B cell (primary cell): ENCODE measurements at regions not wholly inside any gene's neighbourhood (a gene's known extent, or its start where the extent isn't known, plus 50 kb on each side); places are given as distances from the start of the nearest gene placed in this dataset.
"Not testable (repeated sequence)": the region's sequence is repeated elsewhere in the genome, so short reads cannot be mapped to it uniquely, and the experiment has no call there.

Experiments used
- ATAC-seq: fragments of 200-7000 bp; cut with Tn5 transposase; one replicate; pipeline ENCODE4 v1.10.0; 2021; ENCODE audit warnings: low read depth, mild to moderate bottlenecking, moderate number of reproducible peaks, moderate library complexity
- CTCF ChIA-PET: fragments of 350-600 bp; sonication (Branson Sonifier 250); formaldehyde crosslinking; loops from one replicate; lab custom pipeline; 2021; ENCODE audit warnings: antibody characterized with exemption, inconsistent platforms; lab: Charles Lee
- POLR2A ChIA-PET: fragments of 350-600 bp; sonication (Branson Sonifier 250); formaldehyde crosslinking; loops from one replicate; lab custom pipeline; 2021; ENCODE audit warnings: antibody characterized with exemption; lab: Charles Lee
- DNase-seq: peaks from one replicate; pipeline ENCODE4 v3.0.0; 2013
- H2AFZ ChIP-seq: 2 replicates; pipeline ENCODE4 v1.6.1; 2012; ENCODE audit warnings: mild to moderate bottlenecking, low read depth, low read length; ENCODE audit not compliant: insufficient read depth, poor library complexity, severe bottlenecking
- H3K27ac ChIP-seq, 2 donors: 1 replicate in 1 of 2; 2 replicates in 1 of 2; pipeline ENCODE4 v1.5.1; 2012 to 2013; ENCODE audit warnings: low read length in 2 of 2, mild to moderate bottlenecking in 2 of 2, moderate library complexity in 1 of 2
- H3K27me3 ChIP-seq, 4 experiments: fragments of 200-600 bp in 1 of 4; sonication (generic) in 1 of 4; replicated peaks in 1 of 4; 1 replicate in 2 of 4; 2 replicates in 2 of 4; pipeline versions ENCODE4 v1.6.1 to v1.7.0; 2013 to 2016; ENCODE audit warnings: low read length in 3 of 4, mild to moderate bottlenecking in 2 of 4, mixed read lengths in 1 of 4, moderate library complexity in 1 of 4; ENCODE audit not compliant: insufficient read depth in 4 of 4, control insufficient read depth in 3 of 4; ENCODE audit errors: control extremely low read depth in 1 of 4
- H3K36me3 ChIP-seq, 2 experiments: replicated peaks in 1 of 2; 1 replicate in 1 of 2; 2 replicates in 1 of 2; pipeline versions ENCODE4 v1.6.1 to v1.7.1; 2013; ENCODE audit warnings: low read length in 1 of 2; ENCODE audit not compliant: insufficient read depth in 2 of 2, control insufficient read depth in 1 of 2; ENCODE audit errors: control extremely low read depth in 1 of 2, extremely low read depth in 1 of 2
- H3K4me1 ChIP-seq, 2 donors: fragments of 200-600 bp in 1 of 2; sonication (generic) in 1 of 2; 1 replicate in 1 of 2; 2 replicates in 1 of 2; pipeline versions ENCODE4 v1.5.1 to v1.6.1; 2013 to 2017; ENCODE audit warnings: low read length in 2 of 2; ENCODE audit not compliant: control insufficient read depth in 2 of 2, insufficient read depth in 2 of 2
- H3K4me2 ChIP-seq: replicated peaks from 2 replicates; pipeline ENCODE3; 2012; ENCODE audit warnings: mild to moderate bottlenecking, low read depth, low read length; ENCODE audit not compliant: poor library complexity, severe bottlenecking
- H3K4me3 ChIP-seq, 5 experiments: fragments of 200-600 bp in 1 of 5; sonication (generic) in 1 of 5; 1 replicate in 3 of 5; 2 replicates in 2 of 5; pipeline versions ENCODE4 v1.5.1 to v1.7.0; 2011 to 2016; ENCODE audit warnings: low read length in 4 of 5, mild to moderate bottlenecking in 4 of 5, low read depth in 2 of 5, control low read depth in 1 of 5, moderate library complexity in 1 of 5; ENCODE audit not compliant: insufficient read depth in 1 of 5; ENCODE audit errors: control extremely low read depth in 1 of 5, extremely low read depth in 1 of 5
- H3K79me2 ChIP-seq: fragments of 200-600 bp; sonication (generic); one replicate; pipeline ENCODE4 v1.6.0; 2016; ENCODE audit warnings: low read length; ENCODE audit not compliant: control insufficient read depth, insufficient read depth
- H3K9ac ChIP-seq: fragments of 200-600 bp; sonication (generic); 2 replicates; pipeline ENCODE4 v1.6.1; 2017; ENCODE audit warnings: mild to moderate bottlenecking, low read length, moderate library complexity
- H3K9me3 ChIP-seq, 3 donors: one replicate each; pipeline versions ENCODE4 v1.6.1 to v1.7.1; 2013; ENCODE audit warnings: low read length in 2 of 3; ENCODE audit not compliant: control insufficient read depth in 2 of 3, insufficient read depth in 1 of 3; ENCODE audit errors: control extremely low read depth in 1 of 3
- H4K20me1 ChIP-seq: 2 replicates; pipeline ENCODE4 v1.6.0; 2012; ENCODE audit warnings: mild to moderate bottlenecking, low read length; ENCODE audit not compliant: insufficient read depth, control insufficient read depth, poor library complexity, severe bottlenecking
- H3K27ac Mint-ChIP-seq: one replicate; pipeline ENCODE4 v1.8.0; 2021; ENCODE audit warnings: mixed read lengths
- H3K27me3 Mint-ChIP-seq: one replicate; pipeline ENCODE4 v1.8.0; 2021; ENCODE audit warnings: mixed read lengths
- H3K4me1 Mint-ChIP-seq: one replicate; pipeline ENCODE4 v1.8.0; 2021; ENCODE audit warnings: mixed read lengths
- H3K4me3 Mint-ChIP-seq: one replicate; pipeline ENCODE4 v1.8.0; 2021; ENCODE audit warnings: mixed read lengths
- H3K9me3 Mint-ChIP-seq: one replicate; pipeline ENCODE4 v1.8.0; 2022; ENCODE audit warnings: mixed read lengths; ENCODE audit not compliant: insufficient read depth
- CTCF ChIP-seq: fragments of 200-600 bp; IDR thresholded peaks from one replicate; pipeline ENCODE4 v1.8.0; 2022; ENCODE audit warnings: antibody characterized with exemption, mild to moderate bottlenecking
- EZH2 ChIP-seq: IDR thresholded peaks from 2 replicates; pipeline ENCODE4 v1.6.1; 2012; ENCODE audit warnings: borderline replicate concordance, low read depth, mild to moderate bottlenecking, moderate library complexity, low read length; ENCODE audit not compliant: insufficient read depth, poor library complexity, severe bottlenecking
- WGBS: methylation state at CpG from one replicate; pipeline ENCODE4 v1.1.5; 2013; ENCODE audit warnings: missing lambda C conversion rate; ENCODE audit not compliant: insufficient coverage; 5-methylcytosine and 5-hydroxymethylcytosine counted together
- intact Hi-C: fragments of 100-400 bp; cut with micrococcal nuclease; formaldehyde crosslinking; loops from one replicate; pipeline ENCODE4 v1.10.0; 2022

GRCh38 chr9:117938896-117939295, 234.7 kb downstream of the TLR4 start:
- Mint-ChIP-seq H3K27me3 (peaks cover 3% of the 10 kb centered on the region), H3K9me3 (peaks cover 3% of the 10 kb centered on the region), H3K4me1 (peaks cover 21% of the 10 kb centered on the region), H3K27ac (no peak overlapping the region), H3K4me3 (no peak overlapping the region)
- Histone ChIP-seq H3K27ac (no peak overlapping the region), H3K27me3 (no peaks in the 10 kb centered on the region), H3K79me2 (no peaks in the 10 kb centered on the region), H3K4me3 (no peak overlapping the region), H3K36me3 (no peaks in the 10 kb centered on the region), H4K20me1 (no peaks in the 10 kb centered on the region), H2AFZ (no peak overlapping the region), H3K4me1 (peaks cover 18 to 19% of the 10 kb centered on the region in 2 donors), H3K9ac (no peak overlapping the region), H3K4me2 (no peak overlapping the region), H3K9me3 (peaks cover 0 to 3% (median 0%) of the 10 kb centered on the region in 3 donors)
- POLR2A ChIA-PET: no interaction called here
- intact Hi-C loops: no loop called here
- CTCF ChIA-PET: no interaction called here
- TF ChIP-seq EZH2: no peak
- no peak for TF ChIP-seq CTCF
- DNase-seq: no peak
- no peak for ATAC-seq
- no CpG with 5 or more reads among the region's 4 CpGs for WGBS

- H3K9ac ChIP-seq, intact Hi-C loops, H3K9me3 ChIP-seq, H3K4me1 ChIP-seq, DNase-seq, H3K27me3 ChIP-seq, H3K4me3 Mint-ChIP-seq, H2AFZ ChIP-seq, H3K27me3 Mint-ChIP-seq, H4K20me1 ChIP-seq, H3K4me1 Mint-ChIP-seq, H3K9me3 Mint-ChIP-seq, H3K79me2 ChIP-seq, H3K4me2 ChIP-seq, H3K27ac Mint-ChIP-seq, ATAC-seq, H3K4me3 ChIP-seq, H3K36me3 ChIP-seq, CTCF ChIA-PET, H3K27ac ChIP-seq, POLR2A ChIA-PET: not testable (repeated sequence)
- no CpG with 5 or more reads among the region's 3 CpGs for WGBS
These were observed 240.5 kb downstream of the TLR4 start for GRCh38 chr9:117944750-117945149.
